22Rv1 (cell line): ENCODE measurements at regions not wholly inside any gene's neighbourhood (a gene's known extent, or its start where the extent isn't known, plus 50 kb on each side); places are given as distances from the start of the nearest gene placed in this dataset.

Experiments
- ZFX ChIP-seq: fragments of 450-650 bp; IDR thresholded peaks from 2 replicates; pipeline ENCODE4 v1.6.1; 2017; ENCODE audit warnings: antibody characterized with exemption, borderline replicate concordance
- TF ChIP-seq, protein P1 (sequence below): fragments of 450-650 bp; IDR thresholded peaks from 2 replicates; pipeline ENCODE4 v1.5.1; 2017; ENCODE audit warnings: mild to moderate bottlenecking

DNA sequence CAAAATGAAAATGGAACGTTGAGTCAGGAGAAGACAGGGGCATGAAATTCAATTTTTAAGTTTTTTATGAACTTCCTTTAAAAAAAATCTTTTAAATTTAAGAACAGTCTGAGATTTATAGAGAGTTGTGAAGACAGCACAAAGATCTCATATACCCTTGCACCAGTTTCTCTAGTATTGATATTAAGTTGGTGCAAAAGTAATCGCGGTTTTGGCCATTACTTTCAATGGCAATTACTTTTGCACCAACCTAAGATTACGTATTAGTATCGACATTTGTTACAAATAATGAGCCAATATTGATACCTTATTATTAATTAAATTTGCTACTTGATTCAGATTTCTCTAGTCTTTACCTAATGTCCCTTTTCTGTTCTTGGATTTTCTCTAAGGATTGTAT is 684.4 kb upstream of the CDH8 start:
- TF ChIP-seq, protein P1, sequence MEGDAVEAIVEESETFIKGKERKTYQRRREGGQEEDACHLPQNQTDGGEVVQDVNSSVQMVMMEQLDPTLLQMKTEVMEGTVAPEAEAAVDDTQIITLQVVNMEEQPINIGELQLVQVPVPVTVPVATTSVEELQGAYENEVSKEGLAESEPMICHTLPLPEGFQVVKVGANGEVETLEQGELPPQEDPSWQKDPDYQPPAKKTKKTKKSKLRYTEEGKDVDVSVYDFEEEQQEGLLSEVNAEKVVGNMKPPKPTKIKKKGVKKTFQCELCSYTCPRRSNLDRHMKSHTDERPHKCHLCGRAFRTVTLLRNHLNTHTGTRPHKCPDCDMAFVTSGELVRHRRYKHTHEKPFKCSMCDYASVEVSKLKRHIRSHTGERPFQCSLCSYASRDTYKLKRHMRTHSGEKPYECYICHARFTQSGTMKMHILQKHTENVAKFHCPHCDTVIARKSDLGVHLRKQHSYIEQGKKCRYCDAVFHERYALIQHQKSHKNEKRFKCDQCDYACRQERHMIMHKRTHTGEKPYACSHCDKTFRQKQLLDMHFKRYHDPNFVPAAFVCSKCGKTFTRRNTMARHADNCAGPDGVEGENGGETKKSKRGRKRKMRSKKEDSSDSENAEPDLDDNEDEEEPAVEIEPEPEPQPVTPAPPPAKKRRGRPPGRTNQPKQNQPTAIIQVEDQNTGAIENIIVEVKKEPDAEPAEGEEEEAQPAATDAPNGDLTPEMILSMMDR: no peak
- no peak for TF ChIP-seq ZFX
